GM18511 (cell line): ENCODE measurements at regions not wholly inside any gene's neighbourhood (a gene's known extent, or its start where the extent isn't known, plus 50 kb on each side); places are given as distances from the start of the nearest gene placed in this dataset.
A peak's percentile ranks its signal among the peaks of the same experiment; 100 is the strongest.

ENCODE experiments used
- ATAC-seq: cut with Tn5 transposase; IDR thresholded peaks from one replicate; pipeline ENCODE4 v1.9.1; 2021; ENCODE audit warnings: mild to moderate bottlenecking, moderate library complexity; ENCODE audit not compliant: unreplicated experiment

- ATAC-seq: no peak
Observed at GRCh38 chr10:113287592-113287991, 265.3 kb upstream of the HABP2 start.

GRCh38 chr10:113290137-113290536, 262.7 kb upstream of the HABP2 start:
- no peak for ATAC-seq

GRCh38 chr10:113291413-113291812, 261.4 kb upstream of the HABP2 start:
- ATAC-seq: no peak

GRCh38 chr10:113292086-113292485, 260.8 kb upstream of the HABP2 start:
- ATAC-seq: no peak

- ATAC-seq: no peak
Observed at GRCh38 chr10:113292743-113293142, 260.1 kb upstream of the HABP2 start.

GRCh38 chr10:113293167-113293566, 259.7 kb upstream of the HABP2 start:
- ATAC-seq: no peak

GRCh38 chr10:113294868-113295267, 258.0 kb upstream of the HABP2 start:
- no peak for ATAC-seq

- ATAC-seq: no peak
Observed at GRCh38 chr10:113297226-113297625, 255.6 kb upstream of the HABP2 start.

- no peak for ATAC-seq
Observed at GRCh38 chr10:113298616-113299015, 254.2 kb upstream of the HABP2 start.

- ATAC-seq: no peak
Observed at GRCh38 chr10:113300201-113300600, 252.7 kb upstream of the HABP2 start.

- ATAC-seq: peak; percentile 75
Observed at GRCh38 chr10:113300617-113301016, 252.2 kb upstream of the HABP2 start.

GRCh38 chr10:113301342-113301984, 251.4 kb upstream of the HABP2 start:
- no peak for ATAC-seq

- no peak for ATAC-seq
Observed at GRCh38 chr10:113302062-113302461, 250.8 kb upstream of the HABP2 start.

GRCh38 chr10:113303544-113304146, 249.2 kb upstream of the HABP2 start:
- ATAC-seq: no peak

- ATAC-seq: no peak
Observed at GRCh38 chr10:113304726-113305125, 248.1 kb upstream of the HABP2 start.

- no peak for ATAC-seq
Observed at GRCh38 chr10:113305871-113306270, 247.0 kb upstream of the HABP2 start.

- ATAC-seq: no peak
Observed at GRCh38 chr10:113309791-113310190, 243.1 kb upstream of the HABP2 start.

GRCh38 chr10:113310347-113310746, 242.5 kb upstream of the HABP2 start:
- no peak for ATAC-seq

- ATAC-seq: no peak
Observed at GRCh38 chr10:113313048-113313602, 239.7 kb upstream of the HABP2 start.

- ATAC-seq: no peak
Observed at GRCh38 chr10:113313722-113314121, 239.1 kb upstream of the HABP2 start.

- no peak for ATAC-seq
Observed at GRCh38 chr10:113316506-113316905, 236.3 kb upstream of the HABP2 start.

- no peak for ATAC-seq
Observed at GRCh38 chr10:113317489-113317888, 235.4 kb upstream of the HABP2 start.

- ATAC-seq: no peak
Observed at GRCh38 chr10:113319479-113319878, 233.4 kb upstream of the HABP2 start.
